ENCODE measurements at regions not wholly inside any gene's neighbourhood (a gene's known extent, or its start where the extent isn't known, plus 50 kb on each side); places are given as distances from the start of the nearest gene placed in this dataset.

- TF ChIP-seq ZBTB26 (tag by site-specific recombination; optimal IDR thresholded peaks at IDR 0.05) = no peak
- no peak for TF ChIP-seq ZNF16 (tag by site-specific recombination; IDR thresholded peaks at IDR 0.05; ENCODE audit: low read depth)
- TF ChIP-seq ZNF530 (tag by site-specific recombination; IDR thresholded peaks at IDR 0.05; ENCODE audit: low read depth) = no peak
- no peak for TF ChIP-seq ZNF514 (tag by site-specific recombination; IDR thresholded peaks at IDR 0.05)
- no peak for TF ChIP-seq GLIS1 (tag by site-specific recombination; IDR thresholded peaks at IDR 0.05)
- TF ChIP-seq ZNF350 (tag by site-specific recombination; IDR thresholded peaks at IDR 0.05) = no peak
- TF ChIP-seq ZNF280C (tag by site-specific recombination; IDR thresholded peaks at IDR 0.05) = no peak
- no peak for TF ChIP-seq ZNF324 (tag by site-specific recombination; IDR thresholded peaks at IDR 0.05)
These were observed 234.8 kb downstream of the MAF start (continued) for GRCh38 chr16:79365702-79366101.

GRCh38 chr16:79363484-79363883 is 237.1 kb downstream of the MAF start:
- Histone ChIP-seq H3K4me1 (ENCODE audit: control insufficient read depth, insufficient read depth, low read length) (no peaks in the 10 kb centered on the region), H3K9me3 (ENCODE audit: control insufficient read depth, insufficient read depth, low read depth, low read length) (no peaks in the 10 kb centered on the region), H3K4me3 (ENCODE audit: low read depth, low read length) (no peak overlapping the region), H3K27ac (ENCODE audit: extremely low read depth, low read depth, low read length) (no peak overlapping the region), H3K36me3 (ENCODE audit: control insufficient read depth in 2 of 2, insufficient read depth in 1 of 2, low read length in 2 of 2) (no peaks in the 10 kb centered on the region)
- TF ChIP-seq ZNF19 (tag by site-specific recombination; IDR thresholded peaks at IDR 0.05; ENCODE audit: low read depth) = no peak
- TF ChIP-seq ZNF513 (tag by site-specific recombination; IDR thresholded peaks at IDR 0.05) = no peak
- no peak for TF ChIP-seq ZNF248 (tag by site-specific recombination; IDR thresholded peaks at IDR 0.05)
- TF ChIP-seq ZNF175 (tag by site-specific recombination; IDR thresholded peaks at IDR 0.05) = no peak
- no peak for TF ChIP-seq PBX3 (CRISPR knock-in tag; IDR thresholded peaks at IDR 0.05)
- TF ChIP-seq INSM2 (tag by site-specific recombination; IDR thresholded peaks at IDR 0.05) = no peak
- no peak for TF ChIP-seq ZNF48 (tag by site-specific recombination; IDR thresholded peaks at IDR 0.05)
- no peak for TF ChIP-seq ZNF704 (tag by site-specific recombination; IDR thresholded peaks at IDR 0.05)
- no peak for TF ChIP-seq ZSCAN16 (tag by site-specific recombination; IDR thresholded peaks at IDR 0.05)
- no peak for TF ChIP-seq ZNF830 (tag by site-specific recombination; IDR thresholded peaks at IDR 0.05; ENCODE audit: low read depth)
- TF ChIP-seq ZNF596 (tag by site-specific recombination; IDR thresholded peaks at IDR 0.05) = no peak
- no peak for TF ChIP-seq ZNF292 (tag by site-specific recombination; IDR thresholded peaks at IDR 0.05; ENCODE audit: borderline replicate concordance, low read depth)
- ChIA-PET CTCF (no interaction called here), POLR2A (no interaction called here)

Measured in HEK293 (cell line).